Astrocyte of the cerebellum (primary cell): ENCODE measurements at regions not wholly inside any gene's neighbourhood (a gene's known extent, or its start where the extent isn't known, plus 50 kb on each side); places are given as distances from the start of the nearest gene placed in this dataset.
"Not testable (repeated sequence)": the region's sequence is repeated elsewhere in the genome, so short reads cannot be mapped to it uniquely, and the experiment has no call there.

Source experiments
- DNase-seq: peaks from one replicate; pipeline ENCODE4 v3.0.0-alpha.2; 2011; ENCODE audit warnings: low read depth
- H3K4me3 ChIP-seq: 2 replicates; pipeline ENCODE4 v1.5.1; 2011; ENCODE audit warnings: mild to moderate bottlenecking, low read depth, low read length, moderate library complexity
- CTCF ChIP-seq: IDR thresholded peaks from 2 replicates; pipeline ENCODE4 v1.5.1; 2012; ENCODE audit warnings: low read length, low read depth, moderate library complexity, mild to moderate bottlenecking; ENCODE audit errors: missing control alignments
- in situ Hi-C: cut with HindIII; loops from 2 replicates; pipeline ENCODE4 v1.10.0; 2017; ENCODE audit warnings: low sequenced_read_pairs

GRCh38 chr7:149558149-149558861 is 60.7 kb upstream of the ZNF746 start:
- DNase-seq: peak; percentile 41
- no peak overlapping the region for H3K4me3 ChIP-seq
- in situ Hi-C loops: no loop called here
- no peak for TF ChIP-seq CTCF

GRCh38 chr7:149556525-149556924 is 58.9 kb upstream of the ZNF746 start:
- in situ Hi-C loops, DNase-seq, H3K4me3 ChIP-seq: not testable (repeated sequence)

GRCh38 chr7:149554821-149555220 is 57.2 kb upstream of the ZNF746 start:
- H3K4me3 ChIP-seq, in situ Hi-C loops, DNase-seq: not testable (repeated sequence)

GRCh38 chr7:149553991-149554390 is 56.4 kb upstream of the ZNF746 start:
- H3K4me3 ChIP-seq, in situ Hi-C loops, DNase-seq: not testable (repeated sequence)

GRCh38 chr7:149552799-149553198 is 55.2 kb upstream of the ZNF746 start:
- in situ Hi-C loops: no loop called here
- TF ChIP-seq CTCF: no peak
- no peak for DNase-seq
- H3K4me3 ChIP-seq: no peak overlapping the region
